Glomerular visceral epithelial cell (primary cell): ENCODE measurements at regions not wholly inside any gene's neighbourhood (a gene's known extent, or its start where the extent isn't known, plus 50 kb on each side); places are given as distances from the start of the nearest gene placed in this dataset.
A peak's percentile ranks its signal among the peaks of the same experiment; 100 is the strongest.
"Not testable (repeated sequence)": the region's sequence is repeated elsewhere in the genome, so short reads cannot be mapped to it uniquely, and the experiment has no call there.

Source experiments
- DNase-seq: peaks from one replicate; pipeline ENCODE4 v3.0.0-alpha.2; 2016; ENCODE audit errors: extremely low spot score

DNA sequence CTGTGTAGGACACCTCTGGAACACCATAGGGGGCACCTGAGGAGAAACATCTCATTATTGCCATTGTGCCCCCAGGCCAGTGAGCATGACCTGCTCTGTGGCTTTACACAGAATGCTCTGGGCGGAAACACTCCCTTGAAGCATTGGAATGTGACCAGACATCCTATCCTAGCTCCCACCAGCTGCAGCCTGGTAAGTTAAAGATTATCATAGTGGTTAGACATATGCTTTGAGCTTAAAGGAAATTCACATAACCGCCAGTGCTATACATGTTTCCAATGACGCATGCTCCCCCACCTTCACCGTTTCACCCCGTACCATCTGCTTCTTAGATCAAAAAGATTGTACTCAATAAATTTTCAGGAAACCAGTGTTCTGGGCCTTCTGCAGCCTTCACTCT lies 217.7 kb upstream of the CENPE start:
- peak; percentile 95 for DNase-seq

DNA sequence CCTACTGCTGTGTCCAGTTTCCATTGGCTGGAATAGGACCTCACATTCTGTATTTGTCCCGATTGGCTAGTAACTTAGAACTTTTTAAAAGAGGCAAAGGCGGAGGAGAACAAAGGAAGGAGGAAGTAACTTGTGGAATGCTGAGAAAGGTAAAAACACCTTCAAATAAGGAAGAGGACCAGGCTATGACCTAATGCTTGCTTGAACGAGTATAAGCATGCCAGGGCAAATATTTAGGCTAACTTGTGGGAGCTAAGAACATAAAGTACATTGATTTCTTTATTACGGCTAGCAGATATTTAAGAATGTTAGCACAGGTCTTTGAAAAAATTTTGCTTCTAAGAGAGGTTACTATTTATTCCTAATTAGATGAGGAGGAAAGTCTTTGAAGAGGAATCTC lies 214.5 kb upstream of the CENPE start:
- not testable (repeated sequence) for DNase-seq

DNA sequence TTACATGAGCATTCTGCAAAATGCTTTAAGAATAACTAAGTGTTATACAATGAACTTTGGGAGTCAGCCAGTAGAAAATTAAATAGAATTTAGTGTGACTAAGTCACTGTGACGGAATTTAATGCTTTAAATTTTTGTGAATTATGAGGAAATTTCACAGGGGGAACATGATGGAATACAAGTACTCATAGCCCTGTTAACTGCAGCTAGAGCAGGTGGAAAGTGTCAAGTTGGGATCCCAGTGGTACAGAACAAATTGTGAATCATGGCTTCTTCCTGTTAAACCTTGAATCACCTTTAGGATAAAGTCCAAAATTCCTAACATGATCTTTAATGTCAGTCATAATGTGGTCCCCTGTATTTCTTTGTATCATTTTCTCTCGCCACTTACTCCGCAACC lies 212.2 kb upstream of the CENPE start:
- DNase-seq, result no peak

DNA sequence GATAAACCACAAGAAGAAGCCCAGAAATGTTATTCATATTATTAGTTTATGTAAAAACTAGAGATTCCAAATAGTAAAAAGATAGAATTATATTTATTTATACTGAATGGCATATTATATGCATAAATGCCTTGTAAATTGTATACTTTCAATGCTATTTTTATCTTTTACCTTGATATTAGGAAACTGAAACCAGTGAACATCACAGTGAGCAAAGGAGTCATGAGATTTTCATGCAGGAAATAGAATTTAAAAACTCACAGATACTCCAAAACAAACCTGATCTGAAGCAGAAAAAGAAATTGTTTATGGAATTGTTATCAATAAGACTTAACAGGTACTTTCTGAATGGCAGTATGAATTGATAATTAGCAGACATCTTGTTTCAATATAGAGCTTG lies 207.3 kb upstream of the CENPE start:
- no peak for DNase-seq

DNA sequence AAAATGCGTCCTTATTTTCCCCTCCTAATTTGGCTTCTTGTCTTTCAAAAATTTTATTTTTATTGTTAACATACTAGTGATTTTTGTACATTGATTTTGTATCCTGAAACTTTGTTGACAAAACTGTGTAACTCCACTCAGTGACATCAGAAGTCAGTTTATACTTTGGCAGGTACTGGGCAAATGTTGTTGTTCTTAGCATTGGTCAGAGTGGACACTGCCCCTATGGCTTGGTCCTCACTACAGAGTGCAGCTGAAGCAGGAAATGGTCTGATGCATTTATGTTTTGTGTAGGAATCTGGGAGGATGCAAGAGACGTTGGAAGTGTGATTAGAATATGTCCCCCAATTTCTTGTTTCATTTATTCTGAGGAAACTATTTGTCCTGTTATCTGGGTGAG lies 205.5 kb upstream of the CENPE start:
- DNase-seq, result no peak

DNA sequence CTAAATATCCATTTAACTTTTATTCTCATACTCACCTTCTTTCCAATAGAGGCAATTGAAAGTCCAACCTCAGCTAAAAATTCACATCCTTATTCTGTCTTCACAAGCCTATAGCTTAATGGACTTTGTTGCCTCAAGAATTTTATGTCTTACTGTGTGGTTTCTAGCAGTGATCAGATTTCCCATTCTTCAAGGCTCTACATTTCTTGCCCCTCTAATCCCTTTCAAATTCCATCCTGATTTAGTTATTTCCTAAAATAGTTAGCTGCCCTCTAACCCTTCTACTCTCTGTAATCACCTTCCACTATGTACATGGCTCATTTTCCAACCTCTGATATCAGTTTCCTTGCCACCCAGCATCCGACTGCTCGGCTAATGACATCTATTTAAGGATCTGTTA lies 204.1 kb upstream of the CENPE start:
- no peak for DNase-seq

DNA sequence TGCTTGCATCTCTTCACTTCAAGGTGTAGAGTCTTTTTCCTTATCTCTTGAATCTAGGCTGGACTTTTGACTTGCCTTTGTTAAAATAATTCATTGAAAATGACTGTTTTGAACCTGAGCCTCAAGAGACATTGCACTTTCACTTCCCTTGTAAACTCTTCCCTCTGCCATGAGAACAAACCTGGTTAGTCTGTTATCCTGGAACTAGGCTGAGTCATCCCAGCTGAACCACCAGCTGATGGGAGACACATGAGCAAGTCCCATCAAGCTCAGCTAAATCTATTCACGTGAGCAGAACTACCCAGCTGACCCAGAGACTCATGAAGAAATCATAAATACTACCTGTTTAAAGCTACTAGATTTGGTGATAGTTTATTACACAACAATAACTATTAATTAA lies 202.3 kb upstream of the CENPE start:
- peak; percentile 74 for DNase-seq

DNA sequence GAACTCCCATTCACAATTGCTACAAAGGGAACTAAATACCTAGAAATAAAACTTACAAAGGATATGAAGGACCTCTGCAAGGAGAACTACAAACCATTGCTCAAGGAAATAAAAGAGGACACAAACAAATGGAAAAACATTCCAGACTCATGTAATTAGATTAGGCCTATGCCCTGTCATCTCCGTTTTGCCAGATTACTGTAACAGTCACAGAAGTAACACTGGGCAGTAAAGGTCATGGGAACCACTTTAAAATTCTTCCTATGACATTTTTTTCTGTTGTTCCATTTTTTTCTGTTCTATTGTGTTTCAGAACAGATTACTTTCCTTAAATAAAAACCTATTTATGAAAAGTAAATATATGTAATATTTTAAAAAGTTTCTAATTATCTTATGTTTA lies 199.4 kb upstream of the CENPE start:
- DNase-seq, result no peak

DNA sequence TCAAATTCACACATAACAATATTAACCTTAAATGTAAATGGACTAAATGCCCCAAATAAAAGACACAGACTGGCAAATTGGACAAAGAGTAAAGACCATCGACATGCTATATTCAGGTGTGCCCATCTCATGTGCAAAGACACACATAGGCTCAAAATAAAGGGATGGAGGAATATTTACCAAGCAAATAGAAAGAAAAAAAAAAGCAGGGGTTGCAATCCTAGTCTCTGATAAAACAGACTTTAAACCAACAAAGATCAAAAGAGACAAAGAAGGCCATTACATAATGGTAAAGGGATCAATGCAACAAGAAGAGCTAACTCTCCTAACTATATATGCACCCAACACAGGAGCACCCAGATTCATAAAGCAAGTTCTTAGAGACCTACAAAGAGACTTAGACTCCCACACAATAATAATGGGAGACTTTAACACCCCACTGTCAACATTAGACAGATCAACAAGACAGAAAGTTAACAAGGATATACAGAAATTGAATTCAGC lies 189.4 kb upstream of the CENPE start:
- DNase-seq, result not testable (repeated sequence)

DNA sequence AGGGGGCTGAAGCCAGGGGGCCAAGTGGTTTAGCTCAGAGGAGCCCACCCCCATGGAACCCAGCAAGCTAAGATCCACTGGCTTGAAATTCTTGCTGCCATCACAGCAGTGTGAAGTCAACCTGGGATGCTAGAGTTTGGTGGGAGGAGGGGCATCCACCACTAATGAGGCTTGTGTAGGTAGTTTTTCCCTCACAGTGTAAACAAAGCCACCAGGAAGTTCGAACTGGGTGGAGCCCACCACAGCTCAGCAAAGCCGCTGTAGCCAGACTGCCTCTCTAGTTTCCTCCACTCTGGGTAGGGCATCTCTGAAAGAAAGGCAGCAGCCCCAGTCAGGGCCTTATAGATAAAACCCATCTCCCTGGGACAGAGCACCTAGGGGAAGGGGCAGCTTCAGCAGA lies 187.4 kb upstream of the CENPE start:
- not testable (repeated sequence) for DNase-seq

DNA sequence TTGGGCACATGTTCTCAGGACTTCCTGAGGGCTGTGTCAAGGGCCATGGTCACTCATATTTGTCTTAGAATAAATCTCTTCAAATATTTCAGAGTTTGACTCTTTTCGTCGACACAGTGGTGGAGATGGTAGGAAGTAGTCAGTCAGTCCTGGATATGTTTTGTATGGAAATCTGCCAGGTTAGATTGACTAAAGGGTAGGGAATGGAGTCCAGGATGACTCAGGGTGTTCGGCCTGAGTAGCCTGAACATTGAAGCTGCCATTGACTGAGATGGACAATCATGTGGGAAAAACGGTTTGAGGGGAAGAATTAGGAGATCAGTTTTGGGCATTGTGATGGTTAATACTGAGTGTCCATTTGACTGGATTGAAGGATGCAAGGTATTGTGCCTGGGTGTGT lies 177.1 kb upstream of the CENPE start:
- DNase-seq, result peak; percentile 61

DNA sequence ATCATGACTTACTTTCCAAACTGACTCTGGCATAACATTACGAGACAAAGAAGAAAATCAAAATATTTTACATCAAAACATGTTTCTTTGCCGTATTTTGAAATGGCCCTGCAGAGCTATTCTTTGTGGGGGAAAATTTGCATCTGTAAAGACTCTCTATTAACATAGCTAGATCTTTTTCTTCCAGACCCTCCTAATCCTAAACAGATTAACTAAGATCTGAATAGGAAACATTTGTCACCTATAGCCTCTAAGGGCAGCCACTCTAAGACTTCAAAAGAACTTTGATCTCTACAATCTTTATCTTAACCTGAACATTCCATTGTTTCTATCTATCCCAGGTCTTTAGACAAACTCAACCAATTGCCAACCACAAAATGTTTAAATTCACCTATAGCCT lies 176.6 kb upstream of the CENPE start:
- no peak for DNase-seq

DNA sequence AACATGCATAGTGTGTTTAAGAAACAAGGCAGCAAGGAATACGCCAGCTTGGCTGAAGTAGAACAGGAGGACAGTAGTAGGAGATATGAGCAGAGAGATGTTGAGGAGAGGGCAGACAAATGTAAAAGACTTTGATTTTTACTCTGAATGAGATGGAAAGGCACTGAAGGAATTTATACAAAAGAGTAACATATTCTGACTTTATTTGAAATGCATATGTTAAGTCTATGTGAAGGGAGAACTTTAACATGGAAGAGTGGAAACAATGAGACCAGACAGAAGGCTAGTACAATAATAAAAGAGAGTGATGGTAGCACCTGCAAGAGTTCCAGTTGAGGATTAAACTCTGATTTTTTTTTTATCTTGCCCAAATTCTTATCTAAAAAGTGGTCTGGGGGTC lies 176.2 kb upstream of the CENPE start:
- DNase-seq, result no peak

DNA sequence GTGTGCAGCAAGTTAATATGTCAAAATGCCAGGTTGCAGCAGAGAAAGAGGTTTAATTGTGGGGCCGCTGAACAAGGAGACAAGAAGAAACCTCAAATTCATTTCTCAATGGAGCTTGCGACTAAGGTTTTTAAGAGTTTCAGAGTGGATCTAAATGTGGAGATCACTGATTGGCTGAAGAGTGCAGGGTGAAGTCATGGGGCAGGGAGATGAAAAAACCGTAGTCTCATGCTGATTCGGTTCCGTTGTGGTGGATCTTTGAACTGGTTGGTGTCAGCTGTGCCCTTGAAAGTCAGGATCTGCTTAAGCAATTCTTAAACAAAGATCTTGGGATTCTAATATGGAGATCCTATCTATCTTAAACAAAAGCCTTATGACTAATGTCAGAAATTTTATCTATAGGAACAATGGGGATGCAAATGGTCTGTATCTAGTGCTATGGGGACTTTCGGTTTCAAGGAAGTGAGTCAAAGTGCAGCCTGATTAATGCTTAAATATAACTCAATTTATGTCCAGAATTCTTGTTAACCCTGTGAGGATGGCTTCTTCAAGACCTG lies 173.9 kb upstream of the CENPE start:
- no peak for DNase-seq

DNA sequence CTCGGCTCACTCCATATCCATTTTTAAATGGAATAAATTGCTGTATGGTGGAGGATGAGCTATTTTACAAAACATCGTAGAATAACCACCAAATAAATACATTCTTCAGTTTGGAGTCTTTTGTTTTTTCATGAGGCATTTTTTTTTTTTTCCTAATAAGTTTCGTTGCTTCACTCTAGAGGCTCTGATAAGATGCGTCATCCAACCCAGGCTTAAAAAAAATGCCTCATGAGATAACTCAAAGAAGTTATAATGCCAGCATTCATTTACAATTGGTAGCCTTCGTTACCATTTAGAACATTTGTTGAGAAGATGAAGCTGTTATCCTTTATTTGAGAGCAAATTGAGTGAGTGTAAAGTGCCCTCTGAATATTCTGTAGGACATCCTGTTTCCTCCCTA lies 172.2 kb upstream of the CENPE start:
- DNase-seq, result no peak

DNA sequence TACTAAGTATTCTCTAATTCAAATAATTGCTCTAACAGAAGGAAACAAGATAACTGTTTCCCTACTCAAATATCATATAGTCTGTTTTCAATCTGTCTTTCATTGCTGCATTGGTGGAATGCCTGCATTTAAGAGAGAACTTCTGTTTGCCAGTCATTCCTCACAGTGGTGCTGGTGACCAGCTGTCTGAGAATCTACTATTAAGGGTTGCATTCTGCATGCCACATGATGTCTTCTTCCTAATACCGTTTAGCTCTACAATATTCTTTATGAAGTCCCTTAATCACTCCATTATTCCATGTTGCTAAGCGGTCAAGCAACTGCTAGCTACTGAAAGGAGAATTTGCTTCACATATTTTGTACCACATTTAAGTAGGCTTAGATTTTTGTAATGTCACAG lies 167.1 kb upstream of the CENPE start:
- no peak for DNase-seq

DNA sequence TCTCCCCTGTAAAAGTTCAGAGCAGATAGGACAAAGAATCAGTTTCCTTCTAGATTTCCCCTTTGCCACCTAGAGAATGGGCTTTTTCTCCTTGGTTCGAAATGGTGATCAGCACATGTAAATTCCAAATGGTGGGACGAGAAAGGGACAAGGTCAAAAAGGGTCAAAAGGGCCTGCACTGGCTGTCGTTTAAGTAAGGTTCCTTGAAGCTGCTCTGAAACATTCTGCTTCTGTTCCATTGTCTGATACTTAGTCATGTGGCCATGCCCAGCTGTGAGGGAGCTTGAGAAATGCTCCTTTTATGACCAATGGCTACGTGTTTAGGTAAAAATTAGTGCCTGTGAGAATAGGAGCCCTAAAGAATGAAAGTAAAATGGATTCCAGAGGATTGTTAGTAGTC lies 165.9 kb upstream of the CENPE start:
- DNase-seq, result no peak

DNA sequence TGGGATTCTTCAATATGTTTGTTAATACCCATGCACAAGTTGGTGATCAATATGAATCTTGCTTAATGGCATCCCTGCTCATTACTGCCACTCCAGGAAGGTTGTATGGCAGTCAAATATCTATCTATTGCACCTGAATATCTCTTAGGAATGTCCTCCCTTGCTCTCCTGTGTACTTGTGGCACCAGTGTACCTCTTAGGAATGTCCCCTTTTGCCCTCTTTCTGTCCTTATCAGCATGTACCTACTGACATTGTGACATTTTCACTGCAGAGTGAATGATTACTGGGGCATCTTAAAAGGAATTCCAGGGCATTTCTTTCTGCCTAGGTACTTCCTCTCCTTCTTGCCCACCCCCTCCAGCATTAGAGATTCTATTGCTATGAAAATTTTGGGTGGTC lies 163.8 kb upstream of the CENPE start:
- no peak for DNase-seq

DNA sequence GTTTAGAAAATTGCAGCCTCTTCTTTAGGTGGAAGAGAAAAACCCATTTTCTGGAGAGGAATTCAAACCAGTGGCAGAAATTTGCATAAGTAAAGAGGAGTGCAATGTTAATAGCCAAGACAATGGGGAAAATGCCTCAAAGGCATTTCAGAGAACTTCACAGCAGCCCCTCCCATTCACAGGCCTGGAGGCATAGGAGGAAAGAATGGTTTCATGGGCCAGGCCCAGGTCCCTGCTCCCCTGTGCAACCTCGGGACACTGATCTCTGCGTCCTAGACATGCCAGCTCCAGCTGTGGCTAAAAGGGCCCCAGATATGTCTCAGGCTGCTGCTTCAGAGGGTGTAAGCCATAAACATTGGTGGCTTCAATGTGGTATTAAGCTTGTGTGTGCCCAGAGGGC lies 161.8 kb upstream of the CENPE start:
- no peak for DNase-seq

DNA sequence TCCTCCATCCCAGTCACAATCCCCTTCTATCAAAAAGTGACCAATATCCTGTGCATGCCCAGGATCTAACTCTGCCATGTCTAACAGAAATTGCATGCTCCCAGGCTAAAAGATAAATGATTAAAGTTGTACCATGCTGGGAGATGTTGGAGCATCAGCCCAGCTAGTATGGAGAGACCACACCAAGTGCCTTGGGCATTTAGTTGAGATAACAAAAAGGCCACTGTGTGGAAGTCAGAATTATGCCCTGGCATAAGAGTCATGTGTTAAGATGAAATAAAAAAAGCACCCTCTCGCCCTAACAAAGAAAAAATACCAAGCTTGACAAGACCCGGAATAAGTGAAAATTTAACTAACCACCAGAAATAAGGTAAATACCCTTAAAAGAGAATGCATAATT lies 155.9 kb upstream of the CENPE start:
- no peak for DNase-seq

DNA sequence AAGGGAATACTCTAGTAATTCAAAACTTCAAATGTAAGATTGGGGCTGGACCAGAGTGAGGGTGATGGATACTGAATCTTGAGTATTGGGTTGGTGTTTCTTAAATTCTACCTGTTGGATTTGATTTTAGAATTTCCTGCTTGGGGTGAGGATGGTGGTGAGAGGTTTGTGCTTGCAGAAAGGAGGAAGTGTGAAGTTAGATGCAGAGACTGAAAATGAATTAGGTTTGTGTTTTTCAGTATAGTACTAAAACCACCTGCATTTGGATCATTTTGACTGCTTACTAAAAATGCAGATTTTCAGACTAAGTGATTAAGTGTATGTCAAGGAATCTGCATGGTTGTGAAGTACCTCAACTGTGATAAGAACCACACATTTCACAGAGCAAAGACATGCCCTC lies 131.5 kb upstream of the CENPE start:
- DNase-seq, result no peak

DNA sequence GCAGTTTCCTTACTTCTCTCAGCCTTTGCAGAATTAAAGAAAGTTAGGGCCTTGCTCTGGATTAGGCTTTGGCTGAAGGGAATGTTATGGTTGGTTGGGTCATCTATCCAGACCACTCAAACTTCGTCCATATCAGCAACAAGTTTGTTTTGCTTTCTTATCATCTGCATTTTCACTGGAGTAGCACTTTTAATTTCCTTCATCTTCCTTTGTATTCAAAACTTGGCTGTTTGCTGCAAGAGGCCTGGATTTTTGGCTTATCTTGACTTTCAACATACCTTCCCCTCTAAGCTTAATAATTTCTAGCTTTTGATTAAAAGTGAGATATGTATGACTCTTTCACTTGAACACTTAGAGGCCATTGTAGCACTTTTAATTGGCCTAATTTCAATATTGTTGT lies 126.7 kb upstream of the CENPE start:
- DNase-seq, result no peak

DNA sequence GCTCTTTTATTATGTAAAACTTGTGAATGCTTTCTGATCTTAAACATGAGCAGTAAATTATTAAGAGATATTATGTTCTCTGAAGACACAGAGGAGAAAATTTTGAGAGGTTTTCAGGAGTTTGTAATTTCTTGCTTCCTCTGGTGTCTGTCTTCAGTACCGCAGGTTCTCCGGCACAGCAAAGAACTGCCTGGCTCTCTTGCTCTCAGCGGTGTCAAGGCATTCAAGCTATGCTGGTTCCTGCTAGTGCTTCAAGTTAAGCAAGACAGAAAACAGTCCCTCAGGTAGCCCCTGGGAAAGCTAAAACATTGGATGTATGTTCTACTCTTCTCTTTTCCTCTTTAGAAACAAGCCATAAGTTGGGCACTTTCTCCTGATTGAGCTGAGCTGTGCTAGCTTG lies 120.2 kb upstream of the CENPE start:
- DNase-seq, result no peak

DNA sequence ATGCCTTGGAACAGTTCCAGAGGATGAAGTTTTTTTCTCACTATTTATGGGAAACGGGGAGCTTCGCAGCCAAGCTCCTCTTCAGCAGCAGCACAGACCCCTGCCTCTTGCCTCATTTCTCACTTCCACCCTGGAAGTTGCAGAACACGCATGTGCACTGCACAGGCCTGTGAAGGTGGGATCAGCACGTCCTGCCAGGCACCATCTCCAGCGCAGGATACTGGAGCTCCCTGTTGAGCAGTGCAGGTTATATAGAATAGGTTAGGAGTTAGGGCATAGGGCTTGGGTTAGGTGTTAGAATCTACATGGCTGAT lies 110.1 kb upstream of the CENPE start:
- no peak for DNase-seq
